IPS-15b (cell line): ENCODE measurements at regions not wholly inside any gene's neighbourhood (a gene's known extent, or its start where the extent isn't known, plus 50 kb on each side); places are given as distances from the start of the nearest gene placed in this dataset.

Experiments
- H3K27me3 ChIP-seq: one replicate; pipeline ENCODE4 v1.6.1; 2013; ENCODE audit warnings: low read length; ENCODE audit not compliant: control insufficient read depth, insufficient read depth
- H3K36me3 ChIP-seq: one replicate; pipeline ENCODE4 v1.6.1; 2013; ENCODE audit warnings: low read length; ENCODE audit not compliant: control insufficient read depth, insufficient read depth
- H3K4me1 ChIP-seq: one replicate; pipeline ENCODE4 v1.6.1; 2013; ENCODE audit warnings: mild to moderate bottlenecking, low read length; ENCODE audit not compliant: control insufficient read depth, insufficient read depth
- H3K4me3 ChIP-seq: one replicate; pipeline ENCODE4 v1.5.1; 2013; ENCODE audit warnings: low read depth, low read length
- H3K9ac ChIP-seq: one replicate; pipeline ENCODE4 v1.6.1; 2013; ENCODE audit warnings: low read depth, mild to moderate bottlenecking, low read length
- H3K9me3 ChIP-seq: one replicate; pipeline ENCODE4 v1.6.1; 2013; ENCODE audit warnings: mild to moderate bottlenecking, low read length; ENCODE audit not compliant: control insufficient read depth, insufficient read depth

DNA sequence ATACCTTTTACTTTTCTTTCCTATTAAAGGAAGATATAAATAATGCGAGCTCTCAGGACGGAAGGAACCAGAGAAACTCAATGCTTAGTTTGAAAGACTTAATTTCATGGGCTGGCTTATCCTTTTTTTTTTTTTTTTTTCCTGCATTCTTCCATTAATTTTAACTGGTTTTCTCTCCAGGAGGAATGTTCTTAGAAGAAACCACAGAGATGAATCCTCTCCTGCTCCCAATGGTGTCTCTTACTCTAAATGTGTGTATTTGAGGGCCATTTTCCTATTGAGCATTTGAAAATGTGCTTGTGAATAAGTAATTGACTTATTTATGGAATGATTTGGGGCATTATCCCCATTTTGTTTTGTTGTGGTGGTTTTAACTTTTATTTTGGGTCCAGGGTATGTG, 494.9 kb downstream of the FOXO1 start:
- H3K4me3 ChIP-seq, result peak overlapping the region; percentile 53

DNA sequence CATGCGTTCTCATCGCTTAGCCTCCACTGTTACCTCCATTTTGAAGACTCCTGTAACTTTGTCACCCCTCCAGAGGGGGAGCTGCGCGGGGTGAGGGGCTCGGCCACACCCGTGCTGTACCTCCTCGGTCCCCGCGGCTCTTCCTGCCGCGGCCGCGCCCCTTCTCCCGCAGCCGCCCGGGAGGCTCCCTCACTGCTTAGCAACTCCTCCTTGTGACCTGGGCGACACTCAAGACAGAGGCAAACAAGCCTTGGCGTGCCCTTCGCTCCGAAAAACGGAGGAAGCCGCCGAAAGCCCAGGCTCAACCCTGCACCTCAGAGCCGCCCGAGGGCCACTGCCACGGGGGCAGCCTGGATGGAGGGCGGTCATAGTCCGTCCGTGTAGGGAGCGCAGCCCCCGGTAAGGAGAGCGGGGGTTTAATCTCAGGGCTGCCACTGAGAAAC, 494.3 kb downstream of the FOXO1 start:
- H3K4me1 ChIP-seq, result no peaks in the 10 kb centered on the region
- H3K4me3 ChIP-seq, result peak overlapping the region; percentile 53
- H3K9ac ChIP-seq, result no peak overlapping the region
- no peaks in the 10 kb centered on the region for H3K36me3 ChIP-seq
- no peaks in the 10 kb centered on the region for H3K9me3 ChIP-seq
- H3K27me3 ChIP-seq, result peaks cover 31% of the 10 kb centered on the region

More for the DNA sequence above, 494.9 kb downstream of the FOXO1 start:
- H3K27me3 ChIP-seq, result peaks cover 30% of the 10 kb centered on the region
- H3K9me3 ChIP-seq, result no peaks in the 10 kb centered on the region
- H3K4me1 ChIP-seq, result no peaks in the 10 kb centered on the region
- no peak overlapping the region for H3K9ac ChIP-seq
- H3K36me3 ChIP-seq, result no peaks in the 10 kb centered on the region

DNA sequence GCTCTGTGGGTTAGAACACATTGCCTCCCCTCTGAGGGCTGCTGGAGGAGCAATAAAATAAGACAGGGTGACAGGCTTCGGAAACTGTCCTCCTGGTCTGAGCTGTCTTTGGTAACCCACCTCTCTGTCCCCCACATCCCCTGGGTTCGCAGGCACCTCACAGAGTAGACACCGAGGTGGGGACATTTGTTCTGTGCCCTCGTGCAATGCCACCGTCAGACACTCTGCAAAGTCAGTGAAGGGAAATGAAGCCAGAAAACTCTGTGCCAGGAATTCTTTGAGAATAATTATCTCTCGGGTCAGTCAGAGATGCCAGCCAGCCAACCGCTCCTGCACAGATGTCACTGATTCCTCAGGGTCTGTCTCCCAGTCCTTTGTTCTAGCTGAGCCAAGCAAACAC, 493.6 kb downstream of the FOXO1 start:
- no peak overlapping the region for H3K4me3 ChIP-seq
- H3K4me1 ChIP-seq, result no peaks in the 10 kb centered on the region
- peaks cover 38% of the 10 kb centered on the region for H3K27me3 ChIP-seq
- H3K9me3 ChIP-seq, result no peaks in the 10 kb centered on the region
- H3K36me3 ChIP-seq, result no peaks in the 10 kb centered on the region
- H3K9ac ChIP-seq, result no peak overlapping the region

DNA sequence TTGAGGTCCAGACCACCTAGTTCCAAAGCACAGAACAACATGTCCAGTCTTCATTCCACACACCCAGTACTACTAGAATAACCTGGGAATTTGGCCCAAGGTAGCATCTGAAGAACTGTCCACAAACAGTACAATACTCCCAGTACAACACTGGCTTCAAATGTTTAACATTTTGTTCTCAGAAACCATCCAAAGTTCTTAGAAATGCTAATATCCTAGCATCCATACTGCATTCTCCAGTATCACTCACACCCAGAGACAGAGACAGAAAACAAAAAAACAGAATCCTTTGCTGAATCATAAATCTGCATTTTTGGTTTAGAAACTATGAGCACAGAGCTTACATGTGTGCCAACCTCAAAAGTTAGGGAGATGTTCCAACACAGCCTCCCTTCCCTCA, 490.8 kb downstream of the FOXO1 start:
- Histone ChIP-seq H3K36me3 (no peaks in the 10 kb centered on the region), H3K9me3 (no peaks in the 10 kb centered on the region), H3K4me3 (no peak overlapping the region), H3K27me3 (peaks cover 55% of the 10 kb centered on the region), H3K9ac (no peak overlapping the region), H3K4me1 (peaks cover 2% of the 10 kb centered on the region)

DNA sequence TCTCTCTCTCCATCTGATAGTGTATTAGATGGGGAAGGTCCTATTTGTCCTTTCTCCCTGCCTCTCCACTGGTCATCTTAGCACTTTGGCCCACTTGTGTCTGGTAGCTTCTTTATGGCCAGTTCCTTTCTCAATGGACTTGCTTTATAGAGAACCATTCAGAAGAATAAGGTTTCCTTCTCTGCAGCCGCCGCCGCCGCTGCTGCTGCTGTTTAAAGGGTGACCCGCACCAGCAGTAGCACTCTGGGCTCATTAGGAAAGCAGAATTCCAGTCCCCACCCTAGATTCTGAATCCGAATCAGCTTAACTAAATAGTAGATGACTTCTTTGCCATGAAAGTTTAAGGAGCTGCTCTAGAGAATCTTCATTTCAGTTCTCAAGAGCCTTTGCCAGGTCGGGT, 490.2 kb downstream of the FOXO1 start:
- Histone ChIP-seq H3K4me1 (peaks cover 2% of the 10 kb centered on the region), H3K9me3 (no peaks in the 10 kb centered on the region), H3K9ac (no peak overlapping the region), H3K36me3 (no peaks in the 10 kb centered on the region), H3K27me3 (peaks cover 55% of the 10 kb centered on the region), H3K4me3 (no peak overlapping the region)

DNA sequence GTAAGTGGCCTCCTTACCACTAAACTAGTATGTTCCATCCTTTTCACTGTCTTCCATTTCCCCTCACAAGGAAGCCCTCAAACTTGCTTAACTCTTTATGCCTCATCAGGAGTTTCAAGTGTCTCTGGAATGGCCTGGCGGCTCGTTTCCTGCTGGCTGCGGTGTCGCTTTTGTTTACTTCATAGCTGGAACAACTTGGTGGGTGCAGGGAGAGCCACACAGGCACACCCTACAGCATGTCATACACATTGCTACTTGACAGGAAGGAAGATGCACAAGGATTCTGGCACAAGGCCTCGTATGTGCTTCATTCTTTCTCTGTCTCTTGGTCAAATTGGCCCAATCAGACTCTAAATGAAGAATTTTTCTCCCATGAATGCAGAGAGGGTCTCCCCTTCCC, 488.3 kb downstream of the FOXO1 start:
- peaks cover 2% of the 10 kb centered on the region for H3K4me1 ChIP-seq
- H3K9ac ChIP-seq, result no peak overlapping the region
- no peaks in the 10 kb centered on the region for H3K36me3 ChIP-seq
- no peak overlapping the region for H3K4me3 ChIP-seq
- H3K27me3 ChIP-seq, result peaks cover 43% of the 10 kb centered on the region
- H3K9me3 ChIP-seq, result no peaks in the 10 kb centered on the region

DNA sequence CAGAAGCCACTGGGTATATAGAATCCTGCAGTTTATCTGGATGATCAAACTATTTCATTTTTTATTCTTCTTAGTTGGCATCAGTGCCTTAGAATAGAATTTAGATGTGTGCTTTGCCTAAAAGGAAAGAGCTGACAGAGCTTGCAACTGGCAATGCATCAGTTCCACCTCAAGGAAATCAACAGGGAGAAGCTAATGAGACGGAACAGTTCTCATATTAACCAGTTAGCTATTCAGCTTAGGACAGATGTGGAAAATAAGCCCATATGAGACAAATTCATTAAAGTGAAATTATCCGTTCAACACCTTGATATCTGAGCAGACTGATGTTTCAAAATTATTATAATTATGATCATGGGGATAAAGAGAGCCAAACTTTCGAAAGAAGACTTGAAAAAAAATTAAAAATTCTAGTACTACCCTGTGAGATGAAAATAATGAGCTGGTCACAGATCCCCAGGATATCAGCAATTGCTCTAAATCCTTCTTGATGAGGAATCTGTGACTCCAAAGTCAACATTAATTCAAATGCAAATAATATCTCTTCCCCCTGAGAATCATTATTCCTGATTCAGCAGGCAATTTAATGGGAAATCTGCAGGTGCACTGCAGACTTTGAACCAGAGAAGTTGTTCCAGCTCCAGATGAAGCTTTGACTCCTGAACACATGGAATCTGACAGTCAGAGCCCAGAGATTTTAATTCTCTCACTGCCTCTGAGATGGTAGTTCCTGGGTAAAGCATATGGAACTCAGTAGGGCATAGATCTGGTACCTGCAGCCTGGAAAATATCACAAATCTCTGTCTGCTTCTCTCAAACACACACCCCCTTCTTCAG, 486.8 kb downstream of the FOXO1 start:
- Histone ChIP-seq H3K9ac (no peak overlapping the region), H3K36me3 (no peaks in the 10 kb centered on the region), H3K4me1 (peaks cover 2% of the 10 kb centered on the region), H3K9me3 (no peaks in the 10 kb centered on the region), H3K4me3 (no peak overlapping the region), H3K27me3 (peaks cover 33% of the 10 kb centered on the region)

DNA sequence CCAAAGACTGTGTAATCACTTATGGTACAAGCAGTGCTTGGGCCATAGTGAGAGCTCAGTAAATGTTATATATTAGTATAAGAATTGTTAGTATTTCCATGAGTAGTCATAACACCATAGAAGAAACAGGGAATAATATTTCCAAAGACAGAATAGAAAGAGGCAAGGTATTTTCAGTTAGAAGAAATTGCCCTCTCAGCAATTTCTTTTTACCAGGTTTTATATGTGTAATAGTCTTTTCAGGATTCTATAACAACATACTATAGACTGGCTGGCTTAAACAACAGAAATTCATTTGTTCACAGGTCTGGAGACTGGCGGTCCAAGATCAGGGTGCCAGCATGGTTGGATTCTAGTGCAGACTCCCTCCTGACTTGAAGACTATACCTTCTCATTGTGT, 485.7 kb downstream of the FOXO1 start:
- H3K27me3 ChIP-seq, result peaks cover 29% of the 10 kb centered on the region
- no peak overlapping the region for H3K4me3 ChIP-seq
- H3K4me1 ChIP-seq, result peaks cover 2% of the 10 kb centered on the region
- H3K36me3 ChIP-seq, result no peaks in the 10 kb centered on the region
- H3K9me3 ChIP-seq, result no peaks in the 10 kb centered on the region
- H3K9ac ChIP-seq, result no peak overlapping the region

DNA sequence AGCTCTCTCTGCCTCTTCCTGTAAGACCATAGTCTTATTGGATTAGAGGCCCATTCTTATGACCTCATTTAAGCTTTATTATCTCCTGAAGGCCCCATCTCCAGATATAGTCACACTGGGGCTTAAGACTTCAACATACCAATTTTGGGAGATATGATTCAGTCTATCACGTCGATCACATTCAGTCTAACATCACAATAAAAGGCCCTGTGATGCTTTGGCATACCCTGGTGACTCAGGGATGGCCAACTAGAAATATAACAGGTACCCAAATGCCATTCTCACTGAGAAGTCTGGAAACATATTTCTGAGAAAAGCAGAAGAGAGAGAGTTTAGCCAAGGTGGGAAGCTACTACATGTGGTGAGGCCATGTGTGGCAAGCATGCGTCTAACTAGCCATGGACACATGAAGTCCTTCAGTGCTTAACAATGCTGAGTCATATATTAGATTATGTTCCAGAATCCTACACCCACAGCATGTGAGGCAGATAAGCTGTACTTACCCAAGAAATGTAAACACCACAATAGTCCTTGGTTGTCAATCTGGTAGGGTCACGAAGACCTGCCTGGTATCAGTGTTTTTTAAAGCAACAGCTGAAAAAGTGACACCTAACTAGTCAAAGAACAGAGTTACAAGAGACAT, 485.1 kb downstream of the FOXO1 start:
- Histone ChIP-seq H3K9me3 (no peaks in the 10 kb centered on the region), H3K4me3 (no peak overlapping the region), H3K36me3 (no peaks in the 10 kb centered on the region), H3K4me1 (peaks cover 2% of the 10 kb centered on the region), H3K9ac (no peak overlapping the region), H3K27me3 (peaks cover 29% of the 10 kb centered on the region)

DNA sequence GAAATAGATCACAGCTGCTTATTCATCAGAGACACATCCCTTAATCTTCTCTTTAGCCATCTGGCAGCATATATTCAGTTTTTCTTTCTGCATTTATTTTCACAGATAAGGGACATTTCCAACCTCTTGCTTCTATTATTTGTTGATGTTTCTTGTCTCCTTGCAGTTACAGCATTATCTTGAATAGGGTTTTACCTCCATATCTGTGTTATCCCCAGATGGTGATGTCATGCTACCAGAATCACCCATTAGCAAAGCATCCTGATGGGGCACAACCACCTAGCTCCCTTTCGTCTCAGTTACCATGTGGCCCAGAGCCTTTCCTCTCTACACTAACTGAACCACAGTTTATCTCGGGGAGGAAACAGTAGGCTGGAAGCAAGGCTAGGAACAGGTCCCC, 483.9 kb downstream of the FOXO1 start:
- Histone ChIP-seq H3K36me3 (no peaks in the 10 kb centered on the region), H3K27me3 (peaks cover 23% of the 10 kb centered on the region), H3K4me1 (peaks cover 2% of the 10 kb centered on the region), H3K4me3 (no peak overlapping the region), H3K9me3 (no peaks in the 10 kb centered on the region), H3K9ac (no peak overlapping the region)

DNA sequence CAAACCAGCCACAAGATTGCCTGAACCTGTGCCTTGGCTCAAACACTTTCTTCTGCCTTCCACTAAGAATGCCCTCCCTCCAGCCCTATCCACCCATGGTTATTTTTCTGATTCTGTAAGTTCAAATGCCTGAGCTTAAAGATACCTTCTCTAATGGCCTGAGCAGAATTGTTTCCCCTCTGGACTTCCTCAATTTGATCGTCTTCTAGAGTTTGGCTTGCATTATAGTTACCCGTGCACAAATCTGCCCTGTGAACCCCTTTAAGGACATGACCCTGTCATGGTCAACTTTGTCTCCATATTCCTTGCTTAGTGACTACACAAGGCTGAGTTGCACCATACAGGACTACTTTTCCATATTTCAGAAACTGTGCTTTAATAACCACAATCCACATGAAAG, 481.0 kb downstream of the FOXO1 start:
- Histone ChIP-seq H3K9ac (no peak overlapping the region), H3K4me3 (no peak overlapping the region), H3K9me3 (no peaks in the 10 kb centered on the region), H3K27me3 (peaks cover 7% of the 10 kb centered on the region), H3K36me3 (no peaks in the 10 kb centered on the region), H3K4me1 (peaks cover 6% of the 10 kb centered on the region)

DNA sequence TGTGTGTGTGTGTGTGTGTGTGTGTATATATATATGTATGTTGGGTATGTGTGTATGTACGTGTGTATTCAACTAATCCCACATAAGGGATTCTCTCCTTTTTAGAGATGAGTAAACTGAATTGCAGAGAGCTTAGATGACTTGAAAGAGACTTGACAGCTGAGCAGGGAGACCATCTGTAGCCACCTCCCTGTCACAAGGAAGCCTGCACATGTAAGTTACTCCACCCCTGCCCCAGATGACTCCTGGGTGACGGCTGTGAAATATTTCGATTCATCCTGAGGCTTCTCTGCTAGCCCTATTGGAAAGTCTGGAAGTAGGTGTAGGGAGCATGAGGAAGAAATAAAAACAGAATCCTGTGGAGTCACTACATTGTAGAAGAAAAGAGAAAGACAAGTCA, 480.4 kb downstream of the FOXO1 start:
- Histone ChIP-seq H3K36me3 (no peaks in the 10 kb centered on the region), H3K4me3 (no peak overlapping the region), H3K27me3 (peaks cover 7% of the 10 kb centered on the region), H3K9ac (no peak overlapping the region), H3K9me3 (no peaks in the 10 kb centered on the region), H3K4me1 (peaks cover 6% of the 10 kb centered on the region)
